HAP-1 (cell line): ENCODE measurements at regions not wholly inside any gene's neighbourhood (a gene's known extent, or its start where the extent isn't known, plus 50 kb on each side); places are given as distances from the start of the nearest gene placed in this dataset.
A peak's percentile ranks its signal among the peaks of the same experiment; 100 is the strongest.
"Not testable (repeated sequence)": the region's sequence is repeated elsewhere in the genome, so short reads cannot be mapped to it uniquely, and the experiment has no call there.

ENCODE experiments used
- DNase-seq, 2 experiments: peaks; one replicate each; pipeline ENCODE4 v3.0.0-alpha.2; 2016 to 2020; ENCODE audit warnings: low spot score in 2 of 2
- H3K27me3 ChIP-seq: fragments of 250-450 bp; sonication (Bioruptor Pico); 2 replicates; pipeline ENCODE4 v1.5.1; 2020; ENCODE audit warnings: low read depth, mild to moderate bottlenecking, moderate library complexity
- H3K36me3 ChIP-seq: fragments of 250-450 bp; sonication (Bioruptor Pico); replicated peaks from 2 replicates; pipeline ENCODE4 v1.5.1; 2020; ENCODE audit warnings: mild to moderate bottlenecking
- H3K4me1 ChIP-seq: fragments of 250-450 bp; sonication (Bioruptor Pico); 2 replicates; pipeline ENCODE4 v1.5.1; 2020; ENCODE audit warnings: mild to moderate bottlenecking
- H3K4me3 ChIP-seq: fragments of 250-450 bp; sonication (Bioruptor Pico); 2 replicates; pipeline ENCODE4 v1.5.1; 2020; ENCODE audit warnings: mild to moderate bottlenecking, moderate library complexity
- H3K9me3 ChIP-seq: fragments of 250-450 bp; sonication (Bioruptor Pico); 2 replicates; pipeline ENCODE4 v1.5.1; 2020; ENCODE audit warnings: mild to moderate bottlenecking, moderate library complexity
- in situ Hi-C: fragments of 300-500 bp; cut with MboI; formaldehyde crosslinking; loops from 3 replicates; pipeline ENCODE4 v1.14.3; 2020; ENCODE audit warnings: low sequenced_read_pairs, inconsistent platforms, mixed read lengths

DNA sequence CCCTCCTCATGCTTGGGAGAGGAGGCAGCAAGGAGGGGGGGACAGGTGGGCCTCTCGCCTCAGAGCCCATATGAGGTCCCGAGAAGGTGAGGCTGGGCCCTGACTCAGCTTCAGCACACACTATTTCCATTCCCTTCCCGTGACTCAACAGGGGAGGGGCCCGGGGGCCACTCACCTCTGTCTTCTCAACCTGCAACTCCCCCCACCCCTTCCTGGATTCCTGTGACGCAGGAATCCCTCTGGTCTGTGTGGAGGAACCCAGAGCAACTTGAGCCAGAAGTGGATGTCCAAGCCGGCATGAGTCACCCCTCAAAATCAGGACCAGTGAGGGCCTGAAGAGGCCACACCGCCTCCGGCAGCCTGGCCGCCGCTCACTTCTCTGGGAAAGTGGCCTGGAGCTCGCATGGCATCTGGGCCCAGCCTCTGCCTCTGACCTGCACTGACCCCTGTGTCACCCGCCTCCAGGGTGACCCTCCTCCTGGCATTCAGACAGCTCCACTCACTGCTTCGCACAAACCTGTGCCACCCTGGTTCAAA is 106.8 kb downstream of the TNFRSF13B start:
- in situ Hi-C loops: loop anchor here (25.0 kb wide), 1 partner anchor 303 kb away; the partner anchor contains the start of gene ZNF287
- H3K4me3 ChIP-seq, H3K27me3 ChIP-seq, H3K4me1 ChIP-seq, DNase-seq, H3K9me3 ChIP-seq, H3K36me3 ChIP-seq: not testable (repeated sequence)

DNA sequence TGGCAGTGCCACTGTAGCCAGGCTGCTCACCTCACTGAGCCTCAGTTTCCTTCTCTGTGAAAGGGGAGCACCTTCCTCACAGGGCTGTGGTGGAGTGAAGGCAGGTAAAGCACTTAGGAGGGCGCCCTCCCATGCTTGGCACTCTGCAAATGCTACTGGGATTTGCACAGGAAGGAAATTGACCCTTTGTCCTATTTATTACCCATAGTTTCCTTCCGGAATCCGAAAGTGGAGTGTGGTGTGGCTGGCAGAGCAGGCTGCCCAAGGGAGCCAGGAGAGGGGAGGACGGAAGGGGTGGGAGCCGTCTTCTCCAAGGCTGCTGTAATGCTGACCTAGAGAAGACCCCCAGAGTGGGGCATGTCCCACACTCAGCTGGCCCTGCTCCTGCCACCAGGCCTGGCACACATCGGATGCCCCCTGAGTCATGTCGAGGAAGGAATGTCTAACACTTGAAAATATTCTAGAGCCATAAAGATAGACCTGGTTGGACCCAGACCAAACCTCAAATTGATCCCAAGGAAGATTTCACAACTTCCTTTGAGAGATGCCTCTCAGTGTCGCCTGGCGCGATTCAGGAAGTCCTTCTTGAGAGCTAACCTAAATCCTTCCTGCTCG is 107.3 kb downstream of the TNFRSF13B start:
- not testable (repeated sequence) for H3K36me3 ChIP-seq, H3K9me3 ChIP-seq, H3K27me3 ChIP-seq, DNase-seq, H3K4me1 ChIP-seq, H3K4me3 ChIP-seq
- in situ Hi-C loops: loop anchor here (25.0 kb wide), 1 partner anchor 302 kb away; the partner anchor contains the start of gene ZNF287

DNA sequence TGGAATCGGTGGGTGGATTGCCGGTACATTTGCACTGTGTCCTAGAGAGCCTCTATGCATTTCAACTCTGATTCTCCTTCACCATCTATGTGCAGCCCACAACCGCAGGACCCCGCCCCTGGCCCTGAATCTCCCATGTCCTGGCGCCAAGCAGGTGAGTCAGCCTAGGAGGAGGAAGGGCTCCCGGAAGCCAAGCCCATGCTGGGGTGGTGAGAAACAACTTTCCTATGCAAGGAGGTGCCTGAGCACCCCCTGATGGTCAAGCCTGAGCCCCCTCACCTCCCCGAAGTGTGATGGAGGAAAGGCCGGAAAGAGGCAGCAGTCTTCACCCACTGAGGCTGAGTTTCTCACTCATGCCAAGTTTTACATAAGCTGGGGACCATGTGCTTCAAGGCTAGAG is 110.8 kb downstream of the TNFRSF13B start:
- H3K4me3 ChIP-seq, H3K36me3 ChIP-seq, DNase-seq, H3K9me3 ChIP-seq, H3K4me1 ChIP-seq, H3K27me3 ChIP-seq: not testable (repeated sequence)
- in situ Hi-C loops: loop anchor here (25.0 kb wide), 1 partner anchor 299 kb away; the partner anchor contains the start of gene ZNF287

DNA sequence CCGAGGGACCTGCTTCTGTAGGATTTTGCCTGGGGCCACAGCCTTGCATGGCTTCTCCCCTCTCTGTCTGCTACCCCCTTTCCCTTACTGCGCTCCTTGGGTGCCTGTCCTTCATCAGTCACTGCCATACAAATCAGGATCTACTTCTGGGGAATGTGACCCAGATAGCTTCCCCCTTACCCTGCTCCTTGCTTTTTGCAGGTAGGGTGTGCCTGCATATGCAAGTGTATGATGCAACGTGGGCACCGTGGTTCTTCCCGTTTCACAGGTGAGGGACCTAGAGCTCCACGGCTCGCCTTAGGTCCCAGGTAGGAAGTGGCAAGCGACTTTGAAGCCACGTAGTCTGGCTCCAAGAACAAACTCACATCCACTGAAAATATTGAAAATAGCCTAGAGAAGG is 111.5 kb downstream of the TNFRSF13B start:
- H3K4me1 ChIP-seq, H3K9me3 ChIP-seq, H3K27me3 ChIP-seq, H3K36me3 ChIP-seq, H3K4me3 ChIP-seq, DNase-seq: not testable (repeated sequence)
- in situ Hi-C loops: loop anchor here (25.0 kb wide), 1 partner anchor 298 kb away; the partner anchor contains the start of gene ZNF287

DNA sequence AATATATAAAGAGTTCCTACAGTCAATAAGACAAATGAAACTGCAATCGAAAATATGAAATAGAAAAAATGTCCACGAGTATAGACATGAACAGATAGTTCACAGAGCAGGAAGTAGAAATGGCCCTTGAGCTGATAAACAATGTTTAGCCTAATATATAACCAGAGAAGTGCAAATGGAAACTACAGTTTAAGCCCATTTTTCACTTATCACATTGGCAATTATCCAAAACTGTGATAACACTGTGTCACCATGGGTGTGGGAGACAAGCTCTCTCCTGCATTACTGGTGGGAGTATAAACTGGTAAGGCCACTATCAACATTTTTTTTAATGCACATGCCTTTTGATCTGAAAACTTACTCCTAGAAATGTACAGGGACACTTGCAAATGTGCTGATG is 112.4 kb downstream of the TNFRSF13B start:
- not testable (repeated sequence) for H3K4me1 ChIP-seq, H3K27me3 ChIP-seq, H3K36me3 ChIP-seq, H3K4me3 ChIP-seq, DNase-seq, H3K9me3 ChIP-seq
- in situ Hi-C loops: loop anchor here (25.0 kb wide), 1 partner anchor 297 kb away; the partner anchor contains the start of gene ZNF287

DNA sequence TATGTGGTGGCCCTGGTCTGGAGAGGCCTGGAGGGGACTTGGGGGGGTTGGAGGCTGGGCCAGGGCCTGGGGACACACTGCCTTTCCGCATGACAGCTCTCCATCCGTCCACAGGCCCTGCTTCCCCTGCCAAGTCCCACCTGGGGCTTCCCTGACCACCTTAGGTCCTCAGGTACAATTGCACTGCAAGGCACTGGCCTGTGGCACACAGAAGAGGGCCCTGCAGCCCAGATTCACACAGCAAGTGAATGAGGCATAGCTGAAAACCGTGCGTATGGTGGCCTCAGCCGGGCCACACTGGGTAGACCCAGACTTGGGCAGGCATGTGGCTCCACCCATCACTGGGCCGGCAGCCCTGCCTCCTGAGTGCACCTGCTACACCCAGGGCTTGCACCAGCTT is 114.2 kb downstream of the TNFRSF13B start:
- not testable (repeated sequence) for H3K36me3 ChIP-seq, H3K27me3 ChIP-seq, DNase-seq, H3K4me1 ChIP-seq, H3K4me3 ChIP-seq, H3K9me3 ChIP-seq
- in situ Hi-C loops: loop anchor here (25.0 kb wide), 1 partner anchor 295 kb away; the partner anchor contains the start of gene ZNF287

DNA sequence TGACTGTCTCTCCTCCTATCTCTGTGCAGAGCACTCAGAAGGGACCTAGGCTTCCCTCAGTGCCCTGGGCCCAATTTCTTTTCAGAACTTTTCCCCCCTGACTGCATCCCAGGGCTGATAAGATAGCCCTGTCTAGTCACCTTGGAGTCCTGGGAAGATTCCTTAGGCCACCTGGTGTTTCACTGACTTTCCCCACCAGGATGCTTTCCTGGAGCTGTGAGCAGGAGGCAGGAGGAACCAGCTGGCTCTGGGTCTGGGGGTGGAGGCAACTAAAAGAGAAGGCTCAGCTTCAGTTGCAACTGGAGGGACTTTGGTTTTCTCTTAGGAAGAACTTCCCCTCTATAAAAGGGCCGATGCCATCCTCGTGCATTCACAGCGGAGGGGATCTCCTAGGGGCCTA is 115.1 kb downstream of the TNFRSF13B start:
- not testable (repeated sequence) for H3K9me3 ChIP-seq, H3K4me1 ChIP-seq, H3K36me3 ChIP-seq, H3K27me3 ChIP-seq, H3K4me3 ChIP-seq, DNase-seq
- in situ Hi-C loops: loop anchor here (25.0 kb wide), 1 partner anchor 295 kb away; the partner anchor contains the start of gene ZNF287

DNA sequence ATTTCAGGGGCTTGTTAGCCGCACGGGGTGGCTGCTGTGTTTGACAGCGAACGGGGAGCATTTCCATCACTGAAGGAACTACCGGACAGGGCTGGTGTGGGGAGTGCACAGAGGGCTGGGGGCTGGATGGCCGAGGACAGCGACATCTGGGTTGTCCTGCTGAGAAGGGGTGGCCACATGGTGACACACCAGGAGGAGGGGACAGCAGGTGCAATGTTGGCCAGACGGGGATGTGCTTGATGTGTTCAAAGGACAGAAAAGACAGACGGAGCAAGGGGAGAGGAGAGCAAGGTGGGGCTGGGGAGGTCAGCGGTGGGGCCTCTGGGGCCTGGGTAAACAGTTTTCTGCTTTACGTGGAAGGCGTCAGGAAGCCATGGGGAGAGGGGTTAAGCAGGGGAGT is 115.7 kb downstream of the TNFRSF13B start:
- not testable (repeated sequence) for H3K36me3 ChIP-seq, H3K4me1 ChIP-seq, H3K4me3 ChIP-seq, DNase-seq, H3K27me3 ChIP-seq, H3K9me3 ChIP-seq
- in situ Hi-C loops: loop anchor here (25.0 kb wide), 1 partner anchor 294 kb away; the partner anchor contains the start of gene ZNF287

DNA sequence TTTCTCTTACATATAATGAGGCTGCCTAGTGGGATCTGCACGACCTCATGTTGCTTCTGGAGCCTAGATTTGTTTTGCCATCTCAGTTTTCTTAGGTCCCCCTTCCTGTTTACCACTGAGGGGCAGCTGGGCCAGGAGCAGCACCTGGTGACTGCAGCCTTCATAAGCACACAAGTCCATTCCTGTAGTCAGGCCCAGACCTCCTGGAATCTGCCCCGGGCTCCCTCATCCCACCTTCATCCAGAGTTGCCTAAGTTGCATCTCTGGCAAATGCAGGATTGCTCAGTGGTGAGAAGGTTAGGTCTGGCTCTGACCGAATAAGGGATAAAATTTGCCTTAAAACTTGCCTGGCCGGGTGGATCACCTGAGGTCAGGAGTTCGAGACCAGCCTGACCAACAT is 117.3 kb downstream of the TNFRSF13B start:
- not testable (repeated sequence) for H3K4me3 ChIP-seq, H3K9me3 ChIP-seq, DNase-seq, H3K27me3 ChIP-seq, H3K36me3 ChIP-seq, H3K4me1 ChIP-seq
- in situ Hi-C loops: loop anchor here (25.0 kb wide), 1 partner anchor 292 kb away; the partner anchor contains the start of gene ZNF287

DNA sequence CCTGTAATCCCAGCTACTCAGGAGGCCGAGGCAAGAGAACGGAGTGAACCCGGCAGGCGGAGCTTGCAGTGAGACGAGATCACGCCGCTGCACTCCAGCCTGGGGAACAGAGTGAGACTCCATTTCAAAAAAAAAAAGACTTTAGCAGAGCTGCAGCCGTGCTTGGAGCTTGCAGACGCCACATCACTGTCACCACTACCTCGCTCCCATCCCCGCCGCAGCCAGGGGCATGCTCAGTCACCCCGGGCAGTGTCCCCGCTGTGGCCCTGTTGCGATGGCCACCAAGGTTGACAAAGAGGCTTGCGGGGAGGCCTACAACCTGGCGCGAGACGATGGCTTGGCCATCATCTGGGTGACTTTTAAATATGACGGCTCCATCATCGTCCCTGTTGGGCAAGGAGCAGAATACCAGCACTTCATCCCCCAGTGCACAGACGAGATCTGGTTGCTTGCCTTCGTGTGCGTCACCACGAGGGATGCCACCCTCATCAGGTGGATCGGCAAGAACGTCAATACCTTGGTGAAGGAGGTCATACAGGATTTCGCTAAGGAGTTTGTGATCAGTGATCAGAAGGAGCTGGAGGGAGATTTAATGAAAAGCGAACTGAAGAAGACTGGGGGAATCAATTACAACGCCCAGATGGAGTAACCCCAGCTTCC is 118.1 kb downstream of the TNFRSF13B start:
- Histone ChIP-seq H3K4me3 (no peak overlapping the region), H3K9me3 (no peaks in the 10 kb centered on the region), H3K27me3 (no peaks in the 10 kb centered on the region), H3K36me3 (no peaks in the 10 kb centered on the region), H3K4me1 (no peaks in the 10 kb centered on the region)
- in situ Hi-C loops: loop anchor here (25.0 kb wide), 1 partner anchor 291 kb away; the partner anchor contains the start of gene ZNF287
- DNase-seq: no peak

DNA sequence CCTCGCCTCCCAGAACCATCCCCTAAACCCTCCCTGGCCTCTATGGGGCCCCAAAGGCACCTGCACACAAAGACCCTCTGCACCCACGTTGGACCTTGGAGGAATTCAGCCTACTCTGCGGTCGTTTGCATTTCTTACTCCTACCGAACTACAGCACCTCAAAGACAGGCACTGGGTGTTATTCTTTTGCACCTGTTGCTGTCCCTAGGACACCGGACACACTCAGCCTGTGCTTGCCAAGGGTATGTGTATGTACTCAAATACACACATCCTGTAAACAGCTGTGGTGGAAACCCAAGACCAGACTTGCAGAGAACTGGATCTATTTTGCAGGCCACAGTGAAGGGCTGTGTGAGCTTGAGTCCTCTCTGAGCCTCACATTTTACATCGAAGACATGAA is 122.1 kb downstream of the TNFRSF13B start:
- H3K27me3 ChIP-seq, DNase-seq, H3K4me1 ChIP-seq, H3K36me3 ChIP-seq, H3K4me3 ChIP-seq, H3K9me3 ChIP-seq: not testable (repeated sequence)
- in situ Hi-C loops: loop anchor here (25.0 kb wide), 1 partner anchor 288 kb away; the partner anchor contains the start of gene ZNF287

DNA sequence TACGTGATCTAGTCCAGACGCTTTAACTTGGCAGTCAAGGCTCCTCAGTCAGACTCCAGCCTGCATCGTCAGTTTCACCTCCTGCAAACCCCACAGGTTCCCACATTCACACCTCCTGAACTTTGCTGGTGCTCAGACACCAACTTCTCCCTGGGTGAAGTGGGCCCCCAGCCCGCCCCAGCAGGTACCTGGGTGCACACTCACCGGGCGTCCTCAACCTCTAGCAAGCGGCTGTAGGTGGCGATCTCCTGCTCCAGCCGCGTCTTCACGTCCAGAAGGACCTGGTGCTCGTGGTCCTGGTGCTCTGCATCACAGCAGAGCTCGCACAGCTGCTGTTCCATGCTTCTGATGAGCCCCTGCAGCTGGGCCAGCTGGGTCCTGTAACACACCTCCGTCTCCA is 122.9 kb downstream of the TNFRSF13B start:
- H3K4me3 ChIP-seq, in situ Hi-C loops, H3K27me3 ChIP-seq, H3K4me1 ChIP-seq, H3K9me3 ChIP-seq, DNase-seq, H3K36me3 ChIP-seq: not testable (repeated sequence)

DNA sequence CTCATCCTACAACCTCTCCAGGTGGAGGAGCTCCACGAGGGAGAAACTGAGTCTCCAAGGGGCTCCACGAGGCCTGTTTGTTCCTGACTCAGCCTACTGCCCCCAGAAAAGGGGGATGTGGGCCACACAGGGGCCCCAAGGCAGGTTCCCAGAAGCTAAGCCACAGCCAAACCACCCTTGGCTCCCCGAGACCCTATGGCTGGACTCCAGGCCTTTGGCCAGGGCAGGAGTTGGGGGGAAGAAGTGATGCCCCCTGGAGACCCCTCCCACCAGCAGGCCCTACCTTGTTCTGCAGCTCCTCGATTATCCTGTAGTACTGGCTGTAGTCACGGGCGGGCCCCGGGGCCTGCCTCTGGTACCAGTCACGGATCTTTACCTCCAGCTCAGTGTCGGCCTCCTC is 126.8 kb downstream of the TNFRSF13B start:
- H3K27me3 ChIP-seq, in situ Hi-C loops, H3K4me1 ChIP-seq, DNase-seq, H3K36me3 ChIP-seq, H3K9me3 ChIP-seq, H3K4me3 ChIP-seq: not testable (repeated sequence)

DNA sequence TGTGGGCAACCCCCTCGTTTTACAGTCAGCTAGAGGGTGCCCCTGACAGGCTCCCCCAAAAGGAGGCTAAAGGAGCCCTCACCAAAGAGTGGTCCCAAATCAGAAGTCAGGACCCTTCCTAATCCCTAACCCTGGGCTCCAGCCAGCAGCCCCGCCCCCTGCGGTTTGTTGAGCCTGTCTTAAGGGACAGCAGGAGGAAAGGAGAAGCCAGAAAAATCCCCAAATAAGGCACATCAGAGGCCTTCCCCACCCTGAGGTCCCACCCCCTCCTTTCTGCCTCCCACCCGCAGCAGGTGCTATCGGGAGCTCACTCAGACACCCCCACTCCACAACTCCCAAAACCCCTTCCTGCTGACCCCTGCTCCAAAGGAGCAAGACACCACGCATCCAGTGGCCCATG is 127.2 kb downstream of the TNFRSF13B start:
- peak in 1 of 2 experiments; percentile 39 for DNase-seq
- H3K9me3 ChIP-seq, in situ Hi-C loops, H3K4me1 ChIP-seq, H3K27me3 ChIP-seq, H3K36me3 ChIP-seq, H3K4me3 ChIP-seq: not testable (repeated sequence)
